IMR-90 (cell line): ENCODE measurements at regions not wholly inside any gene's neighbourhood (a gene's known extent, or its start where the extent isn't known, plus 50 kb on each side); places are given as distances from the start of the nearest gene placed in this dataset.

Source experiments
- ATAC-seq: fragments of 200-7000 bp; cut with Tn5 transposase; 2 replicates; pipeline ENCODE4 v1.9.1; 2020; ENCODE audit warnings: low read depth, mild to moderate bottlenecking, moderate library complexity
- BruUV-seq: library from RNA; stranded (reverse); fragments of 400-500 nt; replicated peaks from 2 replicates; lab custom pipeline; 2021; lab: Mats Ljungman, UMichigan
- CTCF ChIA-PET: fragments of 300-600 bp; formaldehyde crosslinking; extraction: SDS; loops from one replicate; lab custom pipeline; 2021; ENCODE audit warnings: antibody characterized with exemption; lab: Yijun Ruan, JAX
- POLR2A ChIA-PET: fragments of 300-600 bp; sonication (Branson Sonifier 250); formaldehyde crosslinking; loops from one replicate; lab custom pipeline; 2022; ENCODE audit warnings: antibody characterized with exemption; ENCODE audit not compliant: unreplicated experiment; lab: Charles Lee
- DNase-seq: peaks from one replicate; pipeline ENCODE4 v3.0.0; 2013
- H2AFZ ChIP-seq: replicated peaks from 2 replicates; pipeline ENCODE3; 2013; ENCODE audit warnings: low read length, mild to moderate bottlenecking; ENCODE audit not compliant: poor library complexity
- H2AK5ac ChIP-seq: 2 replicates; pipeline ENCODE4 v1.6.1; 2013; ENCODE audit warnings: low read depth, low read length, inconsistent platforms
- H2AK9ac ChIP-seq: replicated peaks from 2 replicates; pipeline ENCODE3; 2013; ENCODE audit warnings: mild to moderate bottlenecking, low read depth, low read length, moderate library complexity; ENCODE audit not compliant: poor library complexity
- H2BK120ac ChIP-seq: 2 replicates; pipeline ENCODE4 v1.6.1; 2013; ENCODE audit warnings: low read depth, low read length, inconsistent platforms
- H2BK15ac ChIP-seq: 3 replicates; pipeline ENCODE4 v1.6.1; 2013; ENCODE audit warnings: low read depth, low read length, inconsistent platforms
- H2BK20ac ChIP-seq: 2 replicates; pipeline ENCODE4 v1.6.1; 2013; ENCODE audit warnings: low read depth, mild to moderate bottlenecking, inconsistent platforms, low read length, moderate library complexity
- H2BK5ac ChIP-seq: 2 replicates; pipeline ENCODE4 v1.6.1; 2013; ENCODE audit warnings: mild to moderate bottlenecking, low read depth, low read length, inconsistent platforms; ENCODE audit not compliant: poor library complexity, severe bottlenecking
- H3K14ac ChIP-seq: replicated peaks from 2 replicates; pipeline ENCODE4 v1.6.1; 2013; ENCODE audit warnings: low read depth, low read length, inconsistent platforms
- H3K18ac ChIP-seq: 2 replicates; pipeline ENCODE4 v1.6.1; 2013; ENCODE audit warnings: low read depth, low read length, control low read depth
- H3K23ac ChIP-seq: 2 replicates; pipeline ENCODE4 v1.6.1; 2013; ENCODE audit warnings: low read depth, low read length, inconsistent platforms
- H3K27ac ChIP-seq: 2 replicates; pipeline ENCODE4 v1.5.1; 2013; ENCODE audit warnings: mild to moderate bottlenecking, control low read depth, low read length; ENCODE audit not compliant: insufficient read depth
- H3K27me3 ChIP-seq: 2 replicates; pipeline ENCODE4 v1.6.1; 2013; ENCODE audit warnings: low read length; ENCODE audit not compliant: control insufficient read depth, insufficient read depth
- H3K36me3 ChIP-seq: 2 replicates; pipeline ENCODE4 v1.6.1; 2013; ENCODE audit warnings: low read length, mixed read lengths; ENCODE audit not compliant: control insufficient read depth, insufficient read depth
- H3K4ac ChIP-seq: 2 replicates; pipeline ENCODE4 v1.6.1; 2013; ENCODE audit warnings: low read depth, low read length, inconsistent platforms
- H3K4me1 ChIP-seq: 2 replicates; pipeline ENCODE4 v1.6.1; 2013; ENCODE audit warnings: low read length, mixed read lengths; ENCODE audit not compliant: control insufficient read depth, insufficient read depth
- H3K4me2 ChIP-seq: 2 replicates; pipeline ENCODE4 v1.6.1; 2013; ENCODE audit warnings: low read depth, mild to moderate bottlenecking, control low read depth, low read length, moderate library complexity
- H3K4me3 ChIP-seq: 2 replicates; pipeline ENCODE4 v1.5.1; 2013; ENCODE audit warnings: low read depth, mild to moderate bottlenecking, control low read depth, low read length, moderate library complexity; ENCODE audit not compliant: insufficient read depth
- H3K56ac ChIP-seq: 2 replicates; pipeline ENCODE4 v1.6.1; 2013; ENCODE audit warnings: low read length, inconsistent platforms; ENCODE audit not compliant: insufficient read depth; ENCODE audit errors: extremely low read depth
- H3K79me1 ChIP-seq, 2 experiments: 2 replicates each; pipeline ENCODE4 v1.6.1; 2013; ENCODE audit warnings: low read length in 2 of 2, inconsistent platforms in 1 of 2, low read depth in 1 of 2
- H3K9ac ChIP-seq: 2 replicates; pipeline ENCODE4 v1.6.1; 2013; ENCODE audit warnings: low read depth, low read length, control low read depth
- H3K9me1 ChIP-seq: 2 replicates; pipeline ENCODE4 v1.6.1; 2013; ENCODE audit warnings: low read length, inconsistent platforms; ENCODE audit not compliant: insufficient read depth
- H3K9me3 ChIP-seq: 2 replicates; pipeline ENCODE4 v1.6.1; 2013; ENCODE audit warnings: low read length; ENCODE audit not compliant: control insufficient read depth, insufficient read depth
- H4K20me1 ChIP-seq: 2 replicates; pipeline ENCODE4 v1.6.1; 2013; ENCODE audit warnings: low read length, inconsistent platforms; ENCODE audit not compliant: insufficient read depth
- H4K5ac ChIP-seq: 2 replicates; pipeline ENCODE4 v1.6.1; 2013; ENCODE audit warnings: mild to moderate bottlenecking, low read depth, low read length, control low read depth
- H4K8ac ChIP-seq, 2 experiments: 2 replicates each; pipeline ENCODE4 v1.6.1; 2013; ENCODE audit warnings: low read depth in 2 of 2, low read length in 2 of 2, control low read depth in 1 of 2, inconsistent platforms in 1 of 2
- H4K91ac ChIP-seq: 2 replicates; pipeline ENCODE4 v1.6.1; 2013; ENCODE audit warnings: low read depth, low read length, inconsistent platforms; ENCODE audit not compliant: insufficient read depth
- BHLHE40 ChIP-seq: fragments of 150-350 bp; IDR thresholded peaks from 2 replicates; pipeline ENCODE4 v1.6.1; 2016; ENCODE audit warnings: mild to moderate bottlenecking, low read depth, low read length
- CEBPB ChIP-seq: IDR thresholded peaks from 2 replicates; pipeline ENCODE4 v1.6.1; 2012; ENCODE audit warnings: low read depth, low read length, improper control_type of control experiment
- CHD1 ChIP-seq: IDR thresholded peaks from 2 replicates; pipeline ENCODE4 v1.6.1; 2012; ENCODE audit warnings: low read depth, low read length, improper control_type of control experiment
- FOS ChIP-seq: fragments of 150-350 bp; IDR thresholded peaks from 2 replicates; pipeline ENCODE4 v1.6.1; 2016; ENCODE audit warnings: low read depth, low read length
- MAFK ChIP-seq: IDR thresholded peaks from 2 replicates; pipeline ENCODE4 v1.6.1; 2012; ENCODE audit warnings: low read depth, low read length, improper control_type of control experiment
- MAZ ChIP-seq: IDR thresholded peaks from 2 replicates; pipeline ENCODE4 v1.6.1; 2012; ENCODE audit warnings: low read depth, mild to moderate bottlenecking, low read length, improper control_type of control experiment, moderate library complexity, borderline replicate concordance
- MXI1 ChIP-seq: IDR thresholded peaks from 2 replicates; pipeline ENCODE4 v1.6.1; 2012; ENCODE audit warnings: low read depth, mild to moderate bottlenecking, low read length, moderate library complexity, borderline replicate concordance
- NFE2L2 ChIP-seq: fragments of 150-350 bp; IDR thresholded peaks from 2 replicates; pipeline ENCODE4 v1.6.1; 2016; ENCODE audit warnings: low read depth, mild to moderate bottlenecking, low read length
- POLR2A ChIP-seq: IDR thresholded peaks from 2 replicates; pipeline ENCODE4 v1.6.1; 2012; ENCODE audit warnings: mild to moderate bottlenecking, low read depth, low read length
- RAD21 ChIP-seq: IDR thresholded peaks from 2 replicates; pipeline ENCODE4 v1.6.1; 2012; ENCODE audit warnings: low read length, improper control_type of control experiment
- RCOR1 ChIP-seq: IDR thresholded peaks from 2 replicates; pipeline ENCODE4 v1.6.1; 2012; ENCODE audit warnings: mild to moderate bottlenecking, low read length, improper control_type of control experiment; ENCODE audit not compliant: insufficient replicate concordance
- RFX5 ChIP-seq: IDR thresholded peaks from 2 replicates; pipeline ENCODE4 v1.8.0; 2012; ENCODE audit warnings: low read depth, mild to moderate bottlenecking, low read length, moderate library complexity
- SMC3 ChIP-seq: fragments of 150-350 bp; IDR thresholded peaks from 2 replicates; pipeline ENCODE4 v1.6.1; 2016; ENCODE audit warnings: low read depth, mild to moderate bottlenecking, antibody characterized with exemption, low read length, moderate library complexity
- WGBS, 2 experiments: methylation state at CpG; one replicate each; pipeline versions ENCODE4 v1.1.5 to v1.1.7; 2013; ENCODE audit warnings: missing lambda C conversion rate in 2 of 2; ENCODE audit not compliant: insufficient read length in 1 of 2; ENCODE audit errors: extremely low coverage in 2 of 2; 5-methylcytosine and 5-hydroxymethylcytosine counted together
- dilution Hi-C: fragments of 300-500 bp; cut with HindIII; formaldehyde crosslinking; loops from one replicate; pipeline ENCODE4 v1.14.3; 2018; ENCODE audit warnings: low sequenced_read_pairs; ENCODE audit not compliant: unreplicated experiment
- in situ Hi-C: fragments of 300-500 bp; cut with MboI; formaldehyde crosslinking; loops from 3 replicates; pipeline ENCODE4 v1.14.3; 2019; ENCODE audit warnings: low sequenced_read_pairs, inconsistent platforms, mixed read lengths
- intact Hi-C: fragments of 100-400 bp; cut with micrococcal nuclease; formaldehyde crosslinking; loops from 2 replicates; pipeline ENCODE4 v1.10.0; 2022
- TF ChIP-seq, protein P1 (sequence below): fragments of 150-350 bp; IDR thresholded peaks from 2 replicates; pipeline ENCODE4 v1.6.1; 2017; ENCODE audit warnings: mild to moderate bottlenecking, antibody characterized with exemption, low read length, low read depth
- TF ChIP-seq, protein P2 (sequence below): conservative IDR thresholded peaks from 2 replicates; pipeline ENCODE4 v1.5.1; 2012; ENCODE audit warnings: mild to moderate bottlenecking, low read depth, low read length, improper control_type of control experiment
- TF ChIP-seq, protein P3 (sequence below): fragments of 150-350 bp; IDR thresholded peaks from 2 replicates; pipeline ENCODE4 v1.6.1; 2016; ENCODE audit warnings: low read depth, mild to moderate bottlenecking, low read length, moderate library complexity, borderline replicate concordance

DNA sequence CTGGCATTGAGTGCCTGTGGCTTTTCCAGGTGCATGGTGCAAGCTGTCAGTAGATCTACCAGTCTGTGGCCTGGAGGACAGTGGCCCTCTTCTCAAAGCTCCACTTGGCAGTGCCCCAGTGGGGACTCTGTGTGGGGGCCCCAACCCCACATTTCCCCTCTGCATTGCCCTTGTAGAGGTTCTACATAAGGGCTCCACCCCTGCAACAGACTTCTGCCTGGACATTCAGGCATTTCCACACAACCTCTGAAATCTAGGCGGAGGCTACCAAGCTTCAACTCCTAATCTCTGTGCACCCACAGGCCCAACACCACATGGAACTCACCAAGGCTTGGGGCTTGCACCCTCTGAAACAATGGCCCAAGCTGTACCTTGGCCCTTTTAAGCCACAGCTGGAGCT, 102.7 kb upstream of the PLEKHG7 start:
- no TSS peak for BruUV-seq
- no peak overlapping the region for H3K4ac ChIP-seq
- intact Hi-C loops (no loop called here), in situ Hi-C loops (no loop called here), dilution Hi-C loops (no loop called here)
- H3K14ac ChIP-seq, result no peak overlapping the region
- H3K4me3 ChIP-seq, result no peak overlapping the region
- no peak overlapping the region for H2BK5ac ChIP-seq
- 0 out of 4 replicates have a peak, but pooled peaks cover 0 to 3% of the 10 kb centered on the region in 2 experiments for H3K79me1 ChIP-seq
- peaks cover 2% of the 10 kb centered on the region; the same call in 1 of the 2 replicates for H3K9me1 ChIP-seq
- ATAC-seq (no peak), DNase-seq (no peak)
- no peak overlapping the region for H3K27ac ChIP-seq
- no peak overlapping the region for H2BK20ac ChIP-seq
- TF ChIP-seq RAD21 (no peak), RFX5 (no peak), BHLHE40 (no peak), MAFK (no peak), FOS (no peak), POLR2A (no peak), SMC3 (no peak), NFE2L2 (no peak), RCOR1 (no peak), MXI1 (no peak), MAZ (no peak), CEBPB (no peak), CHD1 (no peak)
- TF ChIP-seq, protein P1, sequence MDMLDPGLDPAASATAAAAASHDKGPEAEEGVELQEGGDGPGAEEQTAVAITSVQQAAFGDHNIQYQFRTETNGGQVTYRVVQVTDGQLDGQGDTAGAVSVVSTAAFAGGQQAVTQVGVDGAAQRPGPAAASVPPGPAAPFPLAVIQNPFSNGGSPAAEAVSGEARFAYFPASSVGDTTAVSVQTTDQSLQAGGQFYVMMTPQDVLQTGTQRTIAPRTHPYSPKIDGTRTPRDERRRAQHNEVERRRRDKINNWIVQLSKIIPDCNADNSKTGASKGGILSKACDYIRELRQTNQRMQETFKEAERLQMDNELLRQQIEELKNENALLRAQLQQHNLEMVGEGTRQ, result no peak
- TF ChIP-seq, protein P2, sequence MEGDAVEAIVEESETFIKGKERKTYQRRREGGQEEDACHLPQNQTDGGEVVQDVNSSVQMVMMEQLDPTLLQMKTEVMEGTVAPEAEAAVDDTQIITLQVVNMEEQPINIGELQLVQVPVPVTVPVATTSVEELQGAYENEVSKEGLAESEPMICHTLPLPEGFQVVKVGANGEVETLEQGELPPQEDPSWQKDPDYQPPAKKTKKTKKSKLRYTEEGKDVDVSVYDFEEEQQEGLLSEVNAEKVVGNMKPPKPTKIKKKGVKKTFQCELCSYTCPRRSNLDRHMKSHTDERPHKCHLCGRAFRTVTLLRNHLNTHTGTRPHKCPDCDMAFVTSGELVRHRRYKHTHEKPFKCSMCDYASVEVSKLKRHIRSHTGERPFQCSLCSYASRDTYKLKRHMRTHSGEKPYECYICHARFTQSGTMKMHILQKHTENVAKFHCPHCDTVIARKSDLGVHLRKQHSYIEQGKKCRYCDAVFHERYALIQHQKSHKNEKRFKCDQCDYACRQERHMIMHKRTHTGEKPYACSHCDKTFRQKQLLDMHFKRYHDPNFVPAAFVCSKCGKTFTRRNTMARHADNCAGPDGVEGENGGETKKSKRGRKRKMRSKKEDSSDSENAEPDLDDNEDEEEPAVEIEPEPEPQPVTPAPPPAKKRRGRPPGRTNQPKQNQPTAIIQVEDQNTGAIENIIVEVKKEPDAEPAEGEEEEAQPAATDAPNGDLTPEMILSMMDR, result no peak
- TF ChIP-seq, protein P3, sequence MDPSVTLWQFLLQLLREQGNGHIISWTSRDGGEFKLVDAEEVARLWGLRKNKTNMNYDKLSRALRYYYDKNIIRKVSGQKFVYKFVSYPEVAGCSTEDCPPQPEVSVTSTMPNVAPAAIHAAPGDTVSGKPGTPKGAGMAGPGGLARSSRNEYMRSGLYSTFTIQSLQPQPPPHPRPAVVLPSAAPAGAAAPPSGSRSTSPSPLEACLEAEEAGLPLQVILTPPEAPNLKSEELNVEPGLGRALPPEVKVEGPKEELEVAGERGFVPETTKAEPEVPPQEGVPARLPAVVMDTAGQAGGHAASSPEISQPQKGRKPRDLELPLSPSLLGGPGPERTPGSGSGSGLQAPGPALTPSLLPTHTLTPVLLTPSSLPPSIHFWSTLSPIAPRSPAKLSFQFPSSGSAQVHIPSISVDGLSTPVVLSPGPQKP, result no peak
- ChIA-PET POLR2A (no interaction called here), CTCF (no interaction called here)
- peaks cover 11% of the 10 kb centered on the region; the same call in 1 of the 2 replicates for H3K4me1 ChIP-seq
- no peaks in the 10 kb centered on the region for H3K36me3 ChIP-seq
- no peak overlapping the region for H3K9ac ChIP-seq
- H3K23ac ChIP-seq, result no peak overlapping the region
- no CpG with 5 or more reads among the region's 1 CpG for WGBS, 2 experiments
- H2BK15ac ChIP-seq, result no peak overlapping the region
- no peak overlapping the region for H4K8ac ChIP-seq
- H3K27me3 ChIP-seq, result no peaks in the 10 kb centered on the region
- H2AK5ac ChIP-seq, result no peak overlapping the region
- H4K5ac ChIP-seq, result no peak overlapping the region
- H2BK120ac ChIP-seq, result no peak overlapping the region
- no peak overlapping the region for H3K18ac ChIP-seq
- no peak overlapping the region for H2AFZ ChIP-seq
- H4K91ac ChIP-seq, result no peak overlapping the region; the same call in 1 of the 2 replicates
- no peaks in the 10 kb centered on the region for H4K20me1 ChIP-seq
- H3K56ac ChIP-seq, result no peak overlapping the region
- no peak overlapping the region for H2AK9ac ChIP-seq
- peaks cover 5% of the 10 kb centered on the region for H3K9me3 ChIP-seq
- H3K4me2 ChIP-seq, result no peak overlapping the region
